GM12878 (cell line): ENCODE measurements at regions not wholly inside any gene's neighbourhood (a gene's known extent, or its start where the extent isn't known, plus 50 kb on each side); places are given as distances from the start of the nearest gene placed in this dataset.

ENCODE experiments used
- ATAC-seq: fragments of 200-7000 bp; cut with Tn5 transposase; 3 replicates; pipeline ENCODE4 v1.9.1; 2020; ENCODE audit warnings: mild to moderate bottlenecking, moderate library complexity
- BruUV-seq: library from RNA; stranded (reverse); fragments of 400-500 nt; replicated peaks from 2 replicates; lab custom pipeline; 2021; lab: Mats Ljungman, UMichigan
- CTCF ChIA-PET: fragments of 300-600 bp; sonication (Branson Sonifier 250); formaldehyde crosslinking; extraction: SDS; loops from one replicate; lab custom pipeline; 2021; ENCODE audit warnings: inconsistent platforms; lab: Yijun Ruan, JAX
- POLR2A ChIA-PET: fragments of 350-600 bp; formaldehyde crosslinking; extraction: SDS; loops from one replicate; lab custom pipeline; 2021; ENCODE audit warnings: inconsistent platforms; lab: Charles Lee
- RAD21 ChIA-PET: fragments of 300-600 bp; sonication (Branson Sonifier 250); formaldehyde crosslinking; loops from one replicate; lab custom pipeline; 2023; ENCODE audit warnings: antibody characterized with exemption; ENCODE audit not compliant: unreplicated experiment; lab: Charles Lee
- SMC1A ChIA-PET: fragments of 300-600 bp; sonication (Branson Sonifier 250); formaldehyde crosslinking; loops from one replicate; lab custom pipeline; 2023; ENCODE audit not compliant: unreplicated experiment, uncharacterized antibody; lab: Charles Lee
- DNase-seq: peaks from one replicate; pipeline ENCODE4 v3.0.0-alpha.2; 2011; ENCODE audit warnings: low read depth, low spot score
- FAIRE-seq: peaks from 3 replicates; lab custom pipeline; 2011; peaks lifted over from hg19 to GRCh38; lab: Jason Lieb, UNC
- H2AFZ ChIP-seq: 2 replicates; pipeline ENCODE4 v1.6.0; 2011; ENCODE audit warnings: low read depth, low read length, control low read depth; ENCODE audit not compliant: control insufficient read depth
- H3K27ac ChIP-seq: 2 replicates; pipeline ENCODE4 v1.5.1; 2011; ENCODE audit warnings: control low read depth; ENCODE audit not compliant: control insufficient read depth, insufficient read depth
- H3K27me3 ChIP-seq, 2 experiments: replicated peaks in 1 of 2; 2 replicates each; pipeline versions ENCODE4 v1.6.0 to v1.6.1; 2011; ENCODE audit warnings: low read length in 1 of 2; ENCODE audit not compliant: control insufficient read depth in 2 of 2, insufficient read depth in 2 of 2
- H3K36me3 ChIP-seq, 2 experiments: 2 replicates each; pipeline ENCODE4 v1.5.1; 2011; ENCODE audit warnings: low read length in 1 of 2; ENCODE audit not compliant: control insufficient read depth in 2 of 2, insufficient read depth in 2 of 2
- H3K4me1 ChIP-seq: 2 replicates; pipeline ENCODE4 v1.6.1; 2011; ENCODE audit warnings: mild to moderate bottlenecking, low read length, moderate library complexity, mixed read lengths; ENCODE audit not compliant: control insufficient read depth, insufficient read depth
- H3K4me2 ChIP-seq: 2 replicates; pipeline ENCODE4 v1.6.0; 2011; ENCODE audit warnings: control low read depth; ENCODE audit not compliant: control insufficient read depth, insufficient read depth
- H3K4me3 ChIP-seq: fragments of 200-600 bp; sonication (generic); 2 replicates; pipeline ENCODE4 v1.5.1; 2016
- H3K79me2 ChIP-seq: 2 replicates; pipeline ENCODE4 v1.6.0; 2011; ENCODE audit warnings: low read length; ENCODE audit not compliant: control insufficient read depth, insufficient read depth
- H3K9ac ChIP-seq: 2 replicates; pipeline ENCODE4 v1.8.0; 2011; ENCODE audit warnings: low read length, control low read depth, mixed read lengths; ENCODE audit not compliant: control insufficient read depth, insufficient read depth
- H3K9me3 ChIP-seq: replicated peaks from 3 replicates; pipeline ENCODE4 v1.5.1; 2011; ENCODE audit warnings: mild to moderate bottlenecking, low read length; ENCODE audit not compliant: control insufficient read depth, insufficient read depth
- H4K20me1 ChIP-seq: 2 replicates; pipeline ENCODE4 v1.6.0; 2011; ENCODE audit not compliant: control insufficient read depth, insufficient read depth
- BMI1 ChIP-seq: fragments of 450-650 bp; IDR thresholded peaks from 2 replicates; pipeline ENCODE4 v1.6.1; 2016; ENCODE audit warnings: mild to moderate bottlenecking, moderate library complexity, borderline replicate concordance
- CEBPB ChIP-seq, 2 experiments: fragments of 150-350 bp in 1 of 2; IDR thresholded peaks; 2 replicates each; pipeline ENCODE4 v1.6.1; 2012 to 2014; ENCODE audit warnings: low read depth in 2 of 2, low read length in 2 of 2, borderline replicate concordance in 1 of 2, inconsistent platforms in 1 of 2
- NR2C1 ChIP-seq: fragments of 450-650 bp; IDR thresholded peaks from 2 replicates; pipeline ENCODE4 v1.6.1; 2017; ENCODE audit warnings: antibody characterized with exemption, mild to moderate bottlenecking, moderate library complexity
- POLR2AphosphoS5 ChIP-seq: IDR thresholded peaks from 2 replicates; pipeline ENCODE4 v1.6.1; 2011; ENCODE audit warnings: mild to moderate bottlenecking, low read length, inconsistent platforms
- PRDM15 ChIP-seq: fragments of 450-650 bp; formaldehyde crosslinking; IDR thresholded peaks from 2 replicates; pipeline ENCODE4 v1.4.0; 2020; ENCODE audit warnings: mild to moderate bottlenecking, moderate library complexity
- TCF7 ChIP-seq: IDR thresholded peaks from 2 replicates; pipeline ENCODE4 v1.6.1; 2014; ENCODE audit warnings: antibody characterized with exemption, borderline replicate concordance
- WGBS: methylation state at CpG from one replicate; pipeline ENCODE4 v1.1.6; 2016; ENCODE audit warnings: low lambda C conversion rate; ENCODE audit not compliant: insufficient replicate concordance, insufficient coverage; ENCODE audit errors: missing lambda C conversion rate; 5-methylcytosine and 5-hydroxymethylcytosine counted together
- in situ Hi-C: fragments of 300-500 bp; cut with MboI; formaldehyde crosslinking; loops from 9 replicates; pipeline ENCODE4 v1.14.3; 2018; ENCODE audit warnings: mixed read lengths
- intact Hi-C: fragments of 100-400 bp; cut with micrococcal nuclease; formaldehyde crosslinking; loops from one replicate; pipeline ENCODE4 v1.14.2; 2022; ENCODE audit not compliant: unreplicated experiment
- TF ChIP-seq, protein P1 (sequence below): fragments of 450-650 bp; IDR thresholded peaks from 2 replicates; pipeline ENCODE4 v1.6.1; 2016; ENCODE audit warnings: mild to moderate bottlenecking
- TF ChIP-seq, protein P2 (sequence below): fragments of 150-350 bp; IDR thresholded peaks from 2 replicates; pipeline ENCODE4 v1.6.1; 2016; ENCODE audit warnings: low read depth, low read length

DNA sequence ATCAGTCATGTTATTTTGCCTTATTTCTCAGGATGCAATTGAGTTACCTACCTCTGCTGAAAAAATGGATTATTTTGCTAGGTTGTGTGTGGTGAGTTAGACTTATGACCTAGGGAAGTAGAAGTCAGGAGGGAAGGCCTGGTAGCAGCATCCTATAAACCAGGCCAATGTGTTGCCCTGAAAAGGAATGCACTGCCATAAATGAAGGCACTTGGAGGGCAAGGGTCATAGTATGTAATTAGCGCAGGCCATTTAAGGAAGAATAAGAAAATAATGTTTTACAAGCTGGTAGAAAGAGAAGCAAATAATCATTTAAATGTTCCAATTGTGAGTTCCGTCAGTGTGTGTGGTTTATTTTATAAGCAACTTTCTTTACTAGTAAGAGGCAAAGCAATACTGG is 698.8 kb downstream of the KCNJ2 start (continued):
- TF ChIP-seq PRDM15 (no peak), POLR2AphosphoS5 (no peak), BMI1 (no peak), TCF7 (no peak)
- TF ChIP-seq, protein P1, sequence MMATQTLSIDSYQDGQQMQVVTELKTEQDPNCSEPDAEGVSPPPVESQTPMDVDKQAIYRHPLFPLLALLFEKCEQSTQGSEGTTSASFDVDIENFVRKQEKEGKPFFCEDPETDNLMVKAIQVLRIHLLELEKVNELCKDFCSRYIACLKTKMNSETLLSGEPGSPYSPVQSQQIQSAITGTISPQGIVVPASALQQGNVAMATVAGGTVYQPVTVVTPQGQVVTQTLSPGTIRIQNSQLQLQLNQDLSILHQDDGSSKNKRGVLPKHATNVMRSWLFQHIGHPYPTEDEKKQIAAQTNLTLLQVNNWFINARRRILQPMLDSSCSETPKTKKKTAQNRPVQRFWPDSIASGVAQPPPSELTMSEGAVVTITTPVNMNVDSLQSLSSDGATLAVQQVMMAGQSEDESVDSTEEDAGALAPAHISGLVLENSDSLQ, result no peak

GRCh38 chr17:70869402-70870085 is 700.2 kb downstream of the KCNJ2 start:
- Histone ChIP-seq H3K4me3 (no peak overlapping the region), H3K27me3 (no peaks in the 10 kb centered on the region), H3K4me1 (no peaks in the 10 kb centered on the region), H3K9ac (no peak overlapping the region), H2AFZ (no peak overlapping the region), H3K9me3 (no peaks in the 10 kb centered on the region), H3K79me2 (no peaks in the 10 kb centered on the region), H3K27ac (no peak overlapping the region), H4K20me1 (no peaks in the 10 kb centered on the region), H3K4me2 (no peak overlapping the region), H3K36me3 (no peaks in the 10 kb centered on the region)
- ATAC-seq (no peak), DNase-seq (no peak), FAIRE-seq (no peak)
- intact Hi-C loops, result no loop called here
- CTCF ChIA-PET, result no interaction called here
- in situ Hi-C loops, result no loop called here
- POLR2A ChIA-PET, result no interaction called here
- RAD21 ChIA-PET, result no interaction called here
- SMC1A ChIA-PET, result no interaction called here
- TF ChIP-seq NR2C1 (no peak), CEBPB (IDR thresholded peaks at IDR 0.05; ENCODE audit: borderline replicate concordance in 1 of 2, low read depth in 2 of 2, low read length in 2 of 2) (no peak)
- TF ChIP-seq, protein P2, sequence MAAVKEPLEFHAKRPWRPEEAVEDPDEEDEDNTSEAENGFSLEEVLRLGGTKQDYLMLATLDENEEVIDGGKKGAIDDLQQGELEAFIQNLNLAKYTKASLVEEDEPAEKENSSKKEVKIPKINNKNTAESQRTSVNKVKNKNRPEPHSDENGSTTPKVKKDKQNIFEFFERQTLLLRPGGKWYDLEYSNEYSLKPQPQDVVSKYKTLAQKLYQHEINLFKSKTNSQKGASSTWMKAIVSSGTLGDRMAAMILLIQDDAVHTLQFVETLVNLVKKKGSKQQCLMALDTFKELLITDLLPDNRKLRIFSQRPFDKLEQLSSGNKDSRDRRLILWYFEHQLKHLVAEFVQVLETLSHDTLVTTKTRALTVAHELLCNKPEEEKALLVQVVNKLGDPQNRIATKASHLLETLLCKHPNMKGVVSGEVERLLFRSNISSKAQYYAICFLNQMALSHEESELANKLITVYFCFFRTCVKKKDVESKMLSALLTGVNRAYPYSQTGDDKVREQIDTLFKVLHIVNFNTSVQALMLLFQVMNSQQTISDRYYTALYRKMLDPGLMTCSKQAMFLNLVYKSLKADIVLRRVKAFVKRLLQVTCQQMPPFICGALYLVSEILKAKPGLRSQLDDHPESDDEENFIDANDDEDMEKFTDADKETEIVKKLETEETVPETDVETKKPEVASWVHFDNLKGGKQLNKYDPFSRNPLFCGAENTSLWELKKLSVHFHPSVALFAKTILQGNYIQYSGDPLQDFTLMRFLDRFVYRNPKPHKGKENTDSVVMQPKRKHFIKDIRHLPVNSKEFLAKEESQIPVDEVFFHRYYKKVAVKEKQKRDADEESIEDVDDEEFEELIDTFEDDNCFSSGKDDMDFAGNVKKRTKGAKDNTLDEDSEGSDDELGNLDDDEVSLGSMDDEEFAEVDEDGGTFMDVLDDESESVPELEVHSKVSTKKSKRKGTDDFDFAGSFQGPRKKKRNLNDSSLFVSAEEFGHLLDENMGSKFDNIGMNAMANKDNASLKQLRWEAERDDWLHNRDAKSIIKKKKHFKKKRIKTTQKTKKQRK, result no peak
- BruUV-seq, result no TSS peak
- 0% methylated on average over 2 of the region's 2 CpGs for WGBS
